B cell (primary cell): ENCODE measurements at regions not wholly inside any gene's neighbourhood (a gene's known extent, or its start where the extent isn't known, plus 50 kb on each side); places are given as distances from the start of the nearest gene placed in this dataset.

Experiments used
- ATAC-seq: fragments of 200-7000 bp; cut with Tn5 transposase; one replicate; pipeline ENCODE4 v1.10.0; 2021; ENCODE audit warnings: low read depth, mild to moderate bottlenecking, moderate number of reproducible peaks, moderate library complexity
- CTCF ChIA-PET: fragments of 350-600 bp; sonication (Branson Sonifier 250); formaldehyde crosslinking; loops from one replicate; lab custom pipeline; 2021; ENCODE audit warnings: antibody characterized with exemption, inconsistent platforms; lab: Charles Lee
- POLR2A ChIA-PET: fragments of 350-600 bp; sonication (Branson Sonifier 250); formaldehyde crosslinking; loops from one replicate; lab custom pipeline; 2021; ENCODE audit warnings: antibody characterized with exemption; lab: Charles Lee
- DNase-seq: peaks from one replicate; pipeline ENCODE4 v3.0.0; 2013
- H2AFZ ChIP-seq: 2 replicates; pipeline ENCODE4 v1.6.1; 2012; ENCODE audit warnings: mild to moderate bottlenecking, low read depth, low read length; ENCODE audit not compliant: insufficient read depth, poor library complexity, severe bottlenecking
- H3K27ac ChIP-seq, 2 donors: 1 replicate in 1 of 2; 2 replicates in 1 of 2; pipeline ENCODE4 v1.5.1; 2012 to 2013; ENCODE audit warnings: low read length in 2 of 2, mild to moderate bottlenecking in 2 of 2, moderate library complexity in 1 of 2
- H3K27me3 ChIP-seq, 4 experiments: fragments of 200-600 bp in 1 of 4; sonication (generic) in 1 of 4; replicated peaks in 1 of 4; 1 replicate in 2 of 4; 2 replicates in 2 of 4; pipeline versions ENCODE4 v1.6.1 to v1.7.0; 2013 to 2016; ENCODE audit warnings: low read length in 3 of 4, mild to moderate bottlenecking in 2 of 4, mixed read lengths in 1 of 4, moderate library complexity in 1 of 4; ENCODE audit not compliant: insufficient read depth in 4 of 4, control insufficient read depth in 3 of 4; ENCODE audit errors: control extremely low read depth in 1 of 4
- H3K36me3 ChIP-seq, 2 experiments: replicated peaks in 1 of 2; 1 replicate in 1 of 2; 2 replicates in 1 of 2; pipeline versions ENCODE4 v1.6.1 to v1.7.1; 2013; ENCODE audit warnings: low read length in 1 of 2; ENCODE audit not compliant: insufficient read depth in 2 of 2, control insufficient read depth in 1 of 2; ENCODE audit errors: control extremely low read depth in 1 of 2, extremely low read depth in 1 of 2
- H3K4me1 ChIP-seq, 2 donors: fragments of 200-600 bp in 1 of 2; sonication (generic) in 1 of 2; 1 replicate in 1 of 2; 2 replicates in 1 of 2; pipeline versions ENCODE4 v1.5.1 to v1.6.1; 2013 to 2017; ENCODE audit warnings: low read length in 2 of 2; ENCODE audit not compliant: control insufficient read depth in 2 of 2, insufficient read depth in 2 of 2
- H3K4me2 ChIP-seq: replicated peaks from 2 replicates; pipeline ENCODE3; 2012; ENCODE audit warnings: mild to moderate bottlenecking, low read depth, low read length; ENCODE audit not compliant: poor library complexity, severe bottlenecking
- H3K4me3 ChIP-seq, 5 experiments: fragments of 200-600 bp in 1 of 5; sonication (generic) in 1 of 5; 1 replicate in 3 of 5; 2 replicates in 2 of 5; pipeline versions ENCODE4 v1.5.1 to v1.7.0; 2011 to 2016; ENCODE audit warnings: low read length in 4 of 5, mild to moderate bottlenecking in 4 of 5, low read depth in 2 of 5, control low read depth in 1 of 5, moderate library complexity in 1 of 5; ENCODE audit not compliant: insufficient read depth in 1 of 5; ENCODE audit errors: control extremely low read depth in 1 of 5, extremely low read depth in 1 of 5
- H3K79me2 ChIP-seq: fragments of 200-600 bp; sonication (generic); one replicate; pipeline ENCODE4 v1.6.0; 2016; ENCODE audit warnings: low read length; ENCODE audit not compliant: control insufficient read depth, insufficient read depth
- H3K9ac ChIP-seq: fragments of 200-600 bp; sonication (generic); 2 replicates; pipeline ENCODE4 v1.6.1; 2017; ENCODE audit warnings: mild to moderate bottlenecking, low read length, moderate library complexity
- H3K9me3 ChIP-seq, 3 donors: one replicate each; pipeline versions ENCODE4 v1.6.1 to v1.7.1; 2013; ENCODE audit warnings: low read length in 2 of 3; ENCODE audit not compliant: control insufficient read depth in 2 of 3, insufficient read depth in 1 of 3; ENCODE audit errors: control extremely low read depth in 1 of 3
- H4K20me1 ChIP-seq: 2 replicates; pipeline ENCODE4 v1.6.0; 2012; ENCODE audit warnings: mild to moderate bottlenecking, low read length; ENCODE audit not compliant: insufficient read depth, control insufficient read depth, poor library complexity, severe bottlenecking
- H3K27ac Mint-ChIP-seq: one replicate; pipeline ENCODE4 v1.8.0; 2021; ENCODE audit warnings: mixed read lengths
- H3K27me3 Mint-ChIP-seq: one replicate; pipeline ENCODE4 v1.8.0; 2021; ENCODE audit warnings: mixed read lengths
- H3K4me1 Mint-ChIP-seq: one replicate; pipeline ENCODE4 v1.8.0; 2021; ENCODE audit warnings: mixed read lengths
- H3K4me3 Mint-ChIP-seq: one replicate; pipeline ENCODE4 v1.8.0; 2021; ENCODE audit warnings: mixed read lengths
- H3K9me3 Mint-ChIP-seq: one replicate; pipeline ENCODE4 v1.8.0; 2022; ENCODE audit warnings: mixed read lengths; ENCODE audit not compliant: insufficient read depth
- CTCF ChIP-seq: fragments of 200-600 bp; IDR thresholded peaks from one replicate; pipeline ENCODE4 v1.8.0; 2022; ENCODE audit warnings: antibody characterized with exemption, mild to moderate bottlenecking
- EZH2 ChIP-seq: IDR thresholded peaks from 2 replicates; pipeline ENCODE4 v1.6.1; 2012; ENCODE audit warnings: borderline replicate concordance, low read depth, mild to moderate bottlenecking, moderate library complexity, low read length; ENCODE audit not compliant: insufficient read depth, poor library complexity, severe bottlenecking
- WGBS: methylation state at CpG from one replicate; pipeline ENCODE4 v1.1.5; 2013; ENCODE audit warnings: missing lambda C conversion rate; ENCODE audit not compliant: insufficient coverage; 5-methylcytosine and 5-hydroxymethylcytosine counted together
- intact Hi-C: fragments of 100-400 bp; cut with micrococcal nuclease; formaldehyde crosslinking; loops from one replicate; pipeline ENCODE4 v1.10.0; 2022

- no peaks in the 10 kb centered on the region for H3K9me3 Mint-ChIP-seq
- no peaks in the 10 kb centered on the region for H3K9me3 ChIP-seq
- DNase-seq (no peak), ATAC-seq (no peak)
- intact Hi-C loops = no loop called here
- no peaks in the 10 kb centered on the region for H3K36me3 ChIP-seq
- no peaks in the 10 kb centered on the region for H3K4me1 ChIP-seq
- H3K4me3 Mint-ChIP-seq = no peak overlapping the region
- no peak overlapping the region for H3K27ac Mint-ChIP-seq
- WGBS = 100% methylated on average over 1 of the region's 6 CpGs
- H2AFZ ChIP-seq = no peak overlapping the region
- H3K4me2 ChIP-seq = no peak overlapping the region
- no peaks in the 10 kb centered on the region for H3K27me3 ChIP-seq
- ChIA-PET CTCF (interaction anchor here (1.0 kb wide), 1 partner anchor 52 kb away, joined by 3 read pairs; no protein-coding TSS in a partner anchor), POLR2A (no interaction called here)
- H3K4me3 ChIP-seq = no peak overlapping the region
- no peak overlapping the region for H3K9ac ChIP-seq
- no peaks in the 10 kb centered on the region for H3K4me1 Mint-ChIP-seq
- H4K20me1 ChIP-seq = no peaks in the 10 kb centered on the region
- H3K27ac ChIP-seq = no peak overlapping the region
- peaks cover 2% of the 10 kb centered on the region for H3K27me3 Mint-ChIP-seq
- no peak for TF ChIP-seq EZH2
- no peak for TF ChIP-seq CTCF
- H3K79me2 ChIP-seq = no peaks in the 10 kb centered on the region
Observed at GRCh38 chr7:17589671-17590070, 291.2 kb downstream of the AHR start.

GRCh38 chr7:17590221-17590620, 291.8 kb downstream of the AHR start:
- no peaks in the 10 kb centered on the region for H3K9me3 Mint-ChIP-seq
- ATAC-seq = no peak

More at GRCh38 chr7:17590221-17590620, 291.8 kb downstream of the AHR start:
- no peaks in the 10 kb centered on the region for H3K36me3 ChIP-seq
- H3K9me3 ChIP-seq = no peaks in the 10 kb centered on the region
- H3K9ac ChIP-seq = no peak overlapping the region
- no peak for TF ChIP-seq CTCF
- TF ChIP-seq EZH2 = no peak
- no peaks in the 10 kb centered on the region for H3K4me1 ChIP-seq
- no peaks in the 10 kb centered on the region for H3K27me3 ChIP-seq
- WGBS = no CpG with 5 or more reads among the region's 2 CpGs
- no peak overlapping the region for H3K27ac Mint-ChIP-seq
- H3K27me3 Mint-ChIP-seq = no peaks in the 10 kb centered on the region
- ChIA-PET CTCF (interaction anchor here (1.0 kb wide), 1 partner anchor 52 kb away, joined by 3 read pairs; no protein-coding TSS in a partner anchor), POLR2A (no interaction called here)
- intact Hi-C loops = no loop called here
- H3K4me3 Mint-ChIP-seq = no peak overlapping the region
- no peak overlapping the region for H3K4me3 ChIP-seq
- no peak overlapping the region for H3K27ac ChIP-seq
- no peaks in the 10 kb centered on the region for H3K79me2 ChIP-seq
- H4K20me1 ChIP-seq = no peaks in the 10 kb centered on the region
- H2AFZ ChIP-seq = no peak overlapping the region
- no peak overlapping the region for H3K4me2 ChIP-seq
- DNase-seq = no peak
- H3K4me1 Mint-ChIP-seq = no peaks in the 10 kb centered on the region
